GM23338 (cell line): ENCODE measurements at regions not wholly inside any gene's neighbourhood (a gene's known extent, or its start where the extent isn't known, plus 50 kb on each side); places are given as distances from the start of the nearest gene placed in this dataset.
"Not testable (repeated sequence)": the region's sequence is repeated elsewhere in the genome, so short reads cannot be mapped to it uniquely, and the experiment has no call there.

ENCODE experiments used
- ATAC-seq: fragments of 200-7000 bp; cut with Tn5 transposase; 3 replicates; pipeline ENCODE4 v1.9.1; 2020
- DNase-seq: peaks from one replicate; pipeline ENCODE4 v3.0.0-alpha.2; 2015; ENCODE audit warnings: low spot score
- H2AFZ ChIP-seq: fragments of 200-600 bp; sonication (generic); 2 replicates; pipeline ENCODE4 v1.8.0; 2016; ENCODE audit warnings: antibody characterized with exemption, mild to moderate bottlenecking, moderate library complexity
- H3F3A ChIP-seq: fragments of 200-600 bp; sonication (generic); replicated peaks from 2 replicates; pipeline ENCODE4 v1.8.0; 2017; ENCODE audit warnings: antibody characterized with exemption, mixed run types, low read depth
- H3K27ac ChIP-seq: fragments of 200-600 bp; sonication (generic); 2 replicates; pipeline ENCODE4 v1.6.1; 2016; ENCODE audit warnings: low read depth
- H3K27me3 ChIP-seq: fragments of 200-600 bp; sonication (generic); 2 replicates; pipeline ENCODE4 v1.8.0; 2016; ENCODE audit warnings: mild to moderate bottlenecking, mixed run types, moderate library complexity; ENCODE audit not compliant: insufficient read depth
- H3K36me3 ChIP-seq: fragments of 200-600 bp; sonication (generic); 2 replicates; pipeline ENCODE4 v1.8.0; 2016; ENCODE audit warnings: mild to moderate bottlenecking; ENCODE audit not compliant: insufficient read depth
- H3K4me1 ChIP-seq: fragments of 200-600 bp; sonication (generic); 2 replicates; pipeline ENCODE4 v1.8.0; 2016; ENCODE audit warnings: mild to moderate bottlenecking, moderate library complexity; ENCODE audit not compliant: insufficient read depth
- H3K4me2 ChIP-seq: fragments of 200-600 bp; sonication (generic); 2 replicates; pipeline ENCODE4 v1.7.1; 2017; ENCODE audit warnings: mixed run types
- H3K4me3 ChIP-seq: fragments of 200-600 bp; sonication (generic); 2 replicates; pipeline ENCODE4 v1.6.1; 2016; ENCODE audit warnings: mixed run types
- H3K79me2 ChIP-seq: fragments of 200-600 bp; sonication (generic); replicated peaks from 2 replicates; pipeline ENCODE4 v1.8.0; 2017; ENCODE audit warnings: mild to moderate bottlenecking; ENCODE audit not compliant: insufficient read depth
- H3K9me2 ChIP-seq: fragments of 200-600 bp; sonication (generic); 2 replicates; pipeline ENCODE4 v1.8.0; 2017; ENCODE audit not compliant: insufficient read depth
- H4K20me1 ChIP-seq: fragments of 200-600 bp; sonication (generic); replicated peaks from 2 replicates; pipeline ENCODE4 v1.8.0; 2017; ENCODE audit warnings: mild to moderate bottlenecking; ENCODE audit not compliant: insufficient read depth
- H3K27ac Mint-ChIP-seq: 2 replicates; pipeline ENCODE4 v1.8.0; 2020; ENCODE audit warnings: inconsistent platforms, mild to moderate bottlenecking, moderate library complexity, mixed read lengths
- H3K27me3 Mint-ChIP-seq: 3 replicates; pipeline ENCODE4 v1.8.0; 2022; ENCODE audit warnings: low read depth, mild to moderate bottlenecking, moderate library complexity, mixed read lengths, inconsistent platforms; ENCODE audit not compliant: insufficient read depth, poor library complexity
- H3K36me3 Mint-ChIP-seq: 3 replicates; pipeline ENCODE4 v1.8.0; 2021; ENCODE audit warnings: low read depth, mild to moderate bottlenecking, inconsistent platforms, moderate library complexity, mixed read lengths
- H3K4me1 Mint-ChIP-seq: 3 replicates; pipeline ENCODE4 v1.8.0; 2020; ENCODE audit warnings: mild to moderate bottlenecking, inconsistent platforms, mixed read lengths
- H3K4me3 Mint-ChIP-seq: 3 replicates; pipeline ENCODE4 v1.8.0; 2021; ENCODE audit warnings: moderate library complexity, mild to moderate bottlenecking, inconsistent platforms, mixed read lengths
- H3K9me3 Mint-ChIP-seq: 3 replicates; pipeline ENCODE4 v1.8.0; 2020; ENCODE audit warnings: moderate library complexity, mild to moderate bottlenecking, inconsistent platforms, mixed read lengths
- EZH2 ChIP-seq: fragments of 200-600 bp; sonication (generic); IDR thresholded peaks from one replicate; pipeline ENCODE4 v1.8.0; 2017; ENCODE audit warnings: antibody characterized with exemption, mild to moderate bottlenecking, low read depth; ENCODE audit not compliant: unreplicated experiment
- EZH2phosphoT487 ChIP-seq: fragments of 200-600 bp; sonication (generic); IDR thresholded peaks from one replicate; pipeline ENCODE4 v1.8.1; 2018; ENCODE audit warnings: antibody characterized with exemption; ENCODE audit not compliant: unreplicated experiment
- JUNB ChIP-seq: IDR thresholded peaks from one replicate; pipeline ENCODE4 v1.6.1; 2016; ENCODE audit warnings: antibody characterized with exemption; ENCODE audit not compliant: unreplicated experiment
- NANOG ChIP-seq: IDR thresholded peaks from 2 replicates; pipeline ENCODE4 v1.6.1; 2016; ENCODE audit warnings: antibody characterized with exemption, borderline replicate concordance
- ZNF114 ChIP-seq: fragments of 250-450 bp; sonication (Bioruptor Pico); IDR thresholded peaks from 2 replicates; pipeline ENCODE4 v1.5.0; 2020; ENCODE audit warnings: mild to moderate bottlenecking, moderate library complexity
- ZNF331 ChIP-seq: fragments of 250-450 bp; sonication (Bioruptor Pico); IDR thresholded peaks from 2 replicates; pipeline ENCODE4 v1.5.0; 2020; ENCODE audit warnings: low read depth, mild to moderate bottlenecking, moderate library complexity
- TF ChIP-seq, protein P1 (sequence below): IDR thresholded peaks from 2 replicates; pipeline ENCODE4 v1.6.1; 2016; ENCODE audit warnings: antibody characterized with exemption
- TF ChIP-seq, protein P2 (sequence below), 2 experiments: fragments of 200-600 bp in 1 of 2; sonication (generic) in 1 of 2; conservative IDR thresholded peaks; 2 replicates each; pipeline versions ENCODE4 v1.5.1 to v1.6.1; 2016 to 2017; ENCODE audit warnings: antibody characterized with exemption in 2 of 2, low read depth in 2 of 2, mild to moderate bottlenecking in 2 of 2, moderate library complexity in 1 of 2
- TF ChIP-seq, protein P3 (sequence below): fragments of 250-450 bp; sonication (Bioruptor Pico); IDR thresholded peaks from 2 replicates; pipeline ENCODE4 v1.5.0; 2020; ENCODE audit warnings: mild to moderate bottlenecking, moderate library complexity
- TF ChIP-seq, protein P4 (sequence below): IDR thresholded peaks from one replicate; pipeline ENCODE4 v1.6.1; 2018; ENCODE audit warnings: antibody characterized with exemption; ENCODE audit not compliant: unreplicated experiment

DNA sequence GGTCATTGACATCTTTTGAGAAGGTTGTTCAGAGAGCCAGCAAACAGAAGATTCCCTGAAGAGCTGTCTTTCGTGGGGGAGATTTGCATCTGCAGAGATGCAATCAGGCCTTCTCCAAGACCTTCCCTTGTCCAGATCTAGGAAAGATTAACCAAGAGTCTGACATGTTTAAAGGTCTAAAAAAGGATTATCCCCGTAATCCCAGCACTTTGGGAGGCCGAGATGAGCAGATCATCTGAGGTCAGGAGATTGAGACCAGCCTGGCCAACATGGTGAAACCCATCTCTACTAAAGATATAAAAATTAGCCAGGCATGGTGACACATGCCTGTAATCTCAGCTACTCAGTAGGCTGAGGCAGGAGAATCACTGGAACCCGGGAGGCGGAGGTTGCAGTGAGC, 169.6 kb upstream of the IRF2BP2 start:
- H3K27me3 ChIP-seq, result peaks cover 13% of the 10 kb centered on the region; the same call in 1 of the 2 replicates
- H3K27ac Mint-ChIP-seq, H3K36me3 ChIP-seq, H3K4me3 ChIP-seq, H3K4me1 Mint-ChIP-seq, H4K20me1 ChIP-seq, H3K9me3 Mint-ChIP-seq, H3K36me3 Mint-ChIP-seq, H3K27me3 Mint-ChIP-seq, H3K79me2 ChIP-seq, H3K27ac ChIP-seq, H3K4me3 Mint-ChIP-seq, H3K4me2 ChIP-seq, ATAC-seq, DNase-seq: not testable (repeated sequence)
- H3K9me2 ChIP-seq, result peaks cover 43% of the 10 kb centered on the region
- peaks cover 17% of the 10 kb centered on the region for H3F3A ChIP-seq
- H2AFZ ChIP-seq, result peak overlapping the region; percentile 87
- H3K4me1 ChIP-seq, result peaks cover 17% of the 10 kb centered on the region; the same call in 1 of the 2 replicates

DNA sequence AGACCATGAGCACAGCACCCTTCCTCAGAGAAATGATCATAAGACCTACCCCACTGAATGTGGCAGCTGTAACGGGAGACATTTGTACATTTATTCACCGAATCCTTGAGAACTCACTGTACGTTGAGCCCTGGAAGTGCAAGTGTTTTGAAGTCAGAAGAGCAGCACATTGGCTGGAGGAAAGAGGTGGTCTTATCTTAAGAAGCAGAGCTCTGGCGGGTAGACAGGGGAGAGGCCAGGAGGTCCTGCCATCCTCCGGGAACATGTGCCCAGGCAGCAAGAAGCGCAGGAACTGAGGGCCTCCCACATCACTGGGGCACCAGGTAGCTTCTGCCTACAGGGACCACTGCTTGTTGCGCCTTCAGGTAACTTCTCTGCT, 169.2 kb upstream of the IRF2BP2 start:
- H3K4me1 ChIP-seq, result peaks cover 17% of the 10 kb centered on the region; the same call in 1 of the 2 replicates
- Mint-ChIP-seq H3K4me3 (no peak overlapping the region), H3K27ac (no peak overlapping the region), H3K9me3 (no peaks in the 10 kb centered on the region), H3K27me3 (peaks cover 4% of the 10 kb centered on the region), H3K4me1 (no peaks in the 10 kb centered on the region), H3K36me3 (no peaks in the 10 kb centered on the region)
- DNase-seq (no peak), ATAC-seq (no peak)
- no peak overlapping the region for H3K4me2 ChIP-seq
- H3K36me3 ChIP-seq, result no peaks in the 10 kb centered on the region
- H3K79me2 ChIP-seq, result no peaks in the 10 kb centered on the region
- peak overlapping the region; percentile 87 for H2AFZ ChIP-seq
- no peak overlapping the region for H3K27ac ChIP-seq
- peaks cover 17% of the 10 kb centered on the region for H3F3A ChIP-seq
- peaks cover 13% of the 10 kb centered on the region; the same call in 1 of the 2 replicates for H3K27me3 ChIP-seq
- H4K20me1 ChIP-seq, result no peaks in the 10 kb centered on the region
- H3K4me3 ChIP-seq, result no peak overlapping the region
- H3K9me2 ChIP-seq, result peaks cover 43% of the 10 kb centered on the region
- TF ChIP-seq, protein P1, sequence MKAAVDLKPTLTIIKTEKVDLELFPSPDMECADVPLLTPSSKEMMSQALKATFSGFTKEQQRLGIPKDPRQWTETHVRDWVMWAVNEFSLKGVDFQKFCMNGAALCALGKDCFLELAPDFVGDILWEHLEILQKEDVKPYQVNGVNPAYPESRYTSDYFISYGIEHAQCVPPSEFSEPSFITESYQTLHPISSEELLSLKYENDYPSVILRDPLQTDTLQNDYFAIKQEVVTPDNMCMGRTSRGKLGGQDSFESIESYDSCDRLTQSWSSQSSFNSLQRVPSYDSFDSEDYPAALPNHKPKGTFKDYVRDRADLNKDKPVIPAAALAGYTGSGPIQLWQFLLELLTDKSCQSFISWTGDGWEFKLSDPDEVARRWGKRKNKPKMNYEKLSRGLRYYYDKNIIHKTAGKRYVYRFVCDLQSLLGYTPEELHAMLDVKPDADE, result no peak
- TF ChIP-seq, protein P2, sequence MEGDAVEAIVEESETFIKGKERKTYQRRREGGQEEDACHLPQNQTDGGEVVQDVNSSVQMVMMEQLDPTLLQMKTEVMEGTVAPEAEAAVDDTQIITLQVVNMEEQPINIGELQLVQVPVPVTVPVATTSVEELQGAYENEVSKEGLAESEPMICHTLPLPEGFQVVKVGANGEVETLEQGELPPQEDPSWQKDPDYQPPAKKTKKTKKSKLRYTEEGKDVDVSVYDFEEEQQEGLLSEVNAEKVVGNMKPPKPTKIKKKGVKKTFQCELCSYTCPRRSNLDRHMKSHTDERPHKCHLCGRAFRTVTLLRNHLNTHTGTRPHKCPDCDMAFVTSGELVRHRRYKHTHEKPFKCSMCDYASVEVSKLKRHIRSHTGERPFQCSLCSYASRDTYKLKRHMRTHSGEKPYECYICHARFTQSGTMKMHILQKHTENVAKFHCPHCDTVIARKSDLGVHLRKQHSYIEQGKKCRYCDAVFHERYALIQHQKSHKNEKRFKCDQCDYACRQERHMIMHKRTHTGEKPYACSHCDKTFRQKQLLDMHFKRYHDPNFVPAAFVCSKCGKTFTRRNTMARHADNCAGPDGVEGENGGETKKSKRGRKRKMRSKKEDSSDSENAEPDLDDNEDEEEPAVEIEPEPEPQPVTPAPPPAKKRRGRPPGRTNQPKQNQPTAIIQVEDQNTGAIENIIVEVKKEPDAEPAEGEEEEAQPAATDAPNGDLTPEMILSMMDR (conservative IDR thresholded peaks at IDR 0.05; ENCODE audit: low read depth in 2 of 2), result no peak
- TF ChIP-seq EZH2phosphoT487, result no peak
- TF ChIP-seq EZH2, result no peak
- TF ChIP-seq ZNF331 (CRISPR knock-in tag), result no peak
- TF ChIP-seq, protein P3, sequence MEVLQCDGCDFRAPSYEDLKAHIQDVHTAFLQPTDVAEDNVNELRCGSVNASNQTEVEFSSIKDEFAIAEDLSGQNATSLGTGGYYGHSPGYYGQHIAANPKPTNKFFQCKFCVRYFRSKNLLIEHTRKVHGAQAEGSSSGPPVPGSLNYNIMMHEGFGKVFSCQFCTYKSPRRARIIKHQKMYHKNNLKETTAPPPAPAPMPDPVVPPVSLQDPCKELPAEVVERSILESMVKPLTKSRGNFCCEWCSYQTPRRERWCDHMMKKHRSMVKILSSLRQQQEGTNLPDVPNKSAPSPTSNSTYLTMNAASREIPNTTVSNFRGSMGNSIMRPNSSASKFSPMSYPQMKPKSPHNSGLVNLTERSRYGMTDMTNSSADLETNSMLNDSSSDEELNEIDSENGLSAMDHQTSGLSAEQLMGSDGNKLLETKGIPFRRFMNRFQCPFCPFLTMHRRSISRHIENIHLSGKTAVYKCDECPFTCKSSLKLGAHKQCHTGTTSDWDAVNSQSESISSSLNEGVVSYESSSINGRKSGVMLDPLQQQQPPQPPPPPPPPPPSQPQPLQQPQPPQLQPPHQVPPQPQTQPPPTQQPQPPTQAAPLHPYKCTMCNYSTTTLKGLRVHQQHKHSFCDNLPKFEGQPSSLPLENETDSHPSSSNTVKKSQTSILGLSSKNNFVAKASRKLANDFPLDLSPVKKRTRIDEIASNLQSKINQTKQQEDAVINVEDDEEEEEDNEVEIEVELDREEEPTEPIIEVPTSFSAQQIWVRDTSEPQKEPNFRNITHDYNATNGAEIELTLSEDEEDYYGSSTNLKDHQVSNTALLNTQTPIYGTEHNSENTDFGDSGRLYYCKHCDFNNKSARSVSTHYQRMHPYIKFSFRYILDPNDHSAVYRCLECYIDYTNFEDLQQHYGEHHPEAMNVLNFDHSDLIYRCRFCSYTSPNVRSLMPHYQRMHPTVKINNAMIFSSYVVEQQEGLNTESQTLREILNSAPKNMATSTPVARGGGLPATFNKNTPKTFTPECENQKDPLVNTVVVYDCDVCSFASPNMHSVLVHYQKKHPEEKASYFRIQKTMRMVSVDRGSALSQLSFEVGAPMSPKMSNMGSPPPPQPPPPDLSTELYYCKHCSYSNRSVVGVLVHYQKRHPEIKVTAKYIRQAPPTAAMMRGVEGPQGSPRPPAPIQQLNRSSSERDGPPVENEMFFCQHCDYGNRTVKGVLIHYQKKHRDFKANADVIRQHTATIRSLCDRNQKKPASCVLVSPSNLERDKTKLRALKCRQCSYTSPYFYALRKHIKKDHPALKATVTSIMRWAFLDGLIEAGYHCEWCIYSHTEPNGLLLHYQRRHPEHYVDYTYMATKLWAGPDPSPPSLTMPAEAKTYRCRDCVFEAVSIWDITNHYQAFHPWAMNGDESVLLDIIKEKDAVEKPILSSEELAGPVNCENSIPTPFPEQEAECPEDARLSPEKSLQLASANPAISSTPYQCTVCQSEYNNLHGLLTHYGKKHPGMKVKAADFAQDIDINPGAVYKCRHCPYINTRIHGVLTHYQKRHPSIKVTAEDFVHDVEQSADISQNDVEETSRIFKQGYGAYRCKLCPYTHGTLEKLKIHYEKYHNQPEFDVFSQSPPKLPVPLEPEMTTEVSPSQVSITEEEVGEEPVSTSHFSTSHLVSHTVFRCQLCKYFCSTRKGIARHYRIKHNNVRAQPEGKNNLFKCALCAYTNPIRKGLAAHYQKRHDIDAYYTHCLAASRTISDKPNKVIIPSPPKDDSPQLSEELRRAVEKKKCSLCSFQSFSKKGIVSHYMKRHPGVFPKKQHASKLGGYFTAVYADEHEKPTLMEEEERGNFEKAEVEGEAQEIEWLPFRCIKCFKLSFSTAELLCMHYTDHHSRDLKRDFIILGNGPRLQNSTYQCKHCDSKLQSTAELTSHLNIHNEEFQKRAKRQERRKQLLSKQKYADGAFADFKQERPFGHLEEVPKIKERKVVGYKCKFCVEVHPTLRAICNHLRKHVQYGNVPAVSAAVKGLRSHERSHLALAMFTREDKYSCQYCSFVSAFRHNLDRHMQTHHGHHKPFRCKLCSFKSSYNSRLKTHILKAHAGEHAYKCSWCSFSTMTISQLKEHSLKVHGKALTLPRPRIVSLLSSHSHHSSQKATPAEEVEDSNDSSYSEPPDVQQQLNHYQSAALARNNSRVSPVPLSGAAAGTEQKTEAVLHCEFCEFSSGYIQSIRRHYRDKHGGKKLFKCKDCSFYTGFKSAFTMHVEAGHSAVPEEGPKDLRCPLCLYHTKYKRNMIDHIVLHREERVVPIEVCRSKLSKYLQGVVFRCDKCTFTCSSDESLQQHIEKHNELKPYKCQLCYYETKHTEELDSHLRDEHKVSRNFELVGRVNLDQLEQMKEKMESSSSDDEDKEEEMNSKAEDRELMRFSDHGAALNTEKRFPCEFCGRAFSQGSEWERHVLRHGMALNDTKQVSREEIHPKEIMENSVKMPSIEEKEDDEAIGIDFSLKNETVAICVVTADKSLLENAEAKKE, result no peak
- TF ChIP-seq, protein P4, sequence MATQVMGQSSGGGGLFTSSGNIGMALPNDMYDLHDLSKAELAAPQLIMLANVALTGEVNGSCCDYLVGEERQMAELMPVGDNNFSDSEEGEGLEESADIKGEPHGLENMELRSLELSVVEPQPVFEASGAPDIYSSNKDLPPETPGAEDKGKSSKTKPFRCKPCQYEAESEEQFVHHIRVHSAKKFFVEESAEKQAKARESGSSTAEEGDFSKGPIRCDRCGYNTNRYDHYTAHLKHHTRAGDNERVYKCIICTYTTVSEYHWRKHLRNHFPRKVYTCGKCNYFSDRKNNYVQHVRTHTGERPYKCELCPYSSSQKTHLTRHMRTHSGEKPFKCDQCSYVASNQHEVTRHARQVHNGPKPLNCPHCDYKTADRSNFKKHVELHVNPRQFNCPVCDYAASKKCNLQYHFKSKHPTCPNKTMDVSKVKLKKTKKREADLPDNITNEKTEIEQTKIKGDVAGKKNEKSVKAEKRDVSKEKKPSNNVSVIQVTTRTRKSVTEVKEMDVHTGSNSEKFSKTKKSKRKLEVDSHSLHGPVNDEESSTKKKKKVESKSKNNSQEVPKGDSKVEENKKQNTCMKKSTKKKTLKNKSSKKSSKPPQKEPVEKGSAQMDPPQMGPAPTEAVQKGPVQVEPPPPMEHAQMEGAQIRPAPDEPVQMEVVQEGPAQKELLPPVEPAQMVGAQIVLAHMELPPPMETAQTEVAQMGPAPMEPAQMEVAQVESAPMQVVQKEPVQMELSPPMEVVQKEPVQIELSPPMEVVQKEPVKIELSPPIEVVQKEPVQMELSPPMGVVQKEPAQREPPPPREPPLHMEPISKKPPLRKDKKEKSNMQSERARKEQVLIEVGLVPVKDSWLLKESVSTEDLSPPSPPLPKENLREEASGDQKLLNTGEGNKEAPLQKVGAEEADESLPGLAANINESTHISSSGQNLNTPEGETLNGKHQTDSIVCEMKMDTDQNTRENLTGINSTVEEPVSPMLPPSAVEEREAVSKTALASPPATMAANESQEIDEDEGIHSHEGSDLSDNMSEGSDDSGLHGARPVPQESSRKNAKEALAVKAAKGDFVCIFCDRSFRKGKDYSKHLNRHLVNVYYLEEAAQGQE, result no peak
- no peak for TF ChIP-seq NANOG
- TF ChIP-seq JUNB, result no peak
- no peak for TF ChIP-seq ZNF114
